ENCODE measurements at regions not wholly inside any gene's neighbourhood (a gene's known extent, or its start where the extent isn't known, plus 50 kb on each side); places are given as distances from the start of the nearest gene placed in this dataset.

GRCh38 chr2:137829251-137829650 is 135.0 kb upstream of the HNMT start:
- intact Hi-C loops (cut with DNase I) = no loop called here
- no peak for DNase-seq (ENCODE audit: extremely low spot score in 2 of 2)
- TF ChIP-seq CTCF (IDR thresholded peaks at IDR 0.05) (no peak), POLR2A (IDR thresholded peaks at IDR 0.05) (no peak)
- Histone ChIP-seq H3K9me3 (no peaks in the 10 kb centered on the region), H3K36me3 (no peaks in the 10 kb centered on the region), H3K4me1 (no peaks in the 10 kb centered on the region), H3K27ac (no peak overlapping the region), H3K4me3 (no peak overlapping the region), H3K27me3 (no peaks in the 10 kb centered on the region)

DNA sequence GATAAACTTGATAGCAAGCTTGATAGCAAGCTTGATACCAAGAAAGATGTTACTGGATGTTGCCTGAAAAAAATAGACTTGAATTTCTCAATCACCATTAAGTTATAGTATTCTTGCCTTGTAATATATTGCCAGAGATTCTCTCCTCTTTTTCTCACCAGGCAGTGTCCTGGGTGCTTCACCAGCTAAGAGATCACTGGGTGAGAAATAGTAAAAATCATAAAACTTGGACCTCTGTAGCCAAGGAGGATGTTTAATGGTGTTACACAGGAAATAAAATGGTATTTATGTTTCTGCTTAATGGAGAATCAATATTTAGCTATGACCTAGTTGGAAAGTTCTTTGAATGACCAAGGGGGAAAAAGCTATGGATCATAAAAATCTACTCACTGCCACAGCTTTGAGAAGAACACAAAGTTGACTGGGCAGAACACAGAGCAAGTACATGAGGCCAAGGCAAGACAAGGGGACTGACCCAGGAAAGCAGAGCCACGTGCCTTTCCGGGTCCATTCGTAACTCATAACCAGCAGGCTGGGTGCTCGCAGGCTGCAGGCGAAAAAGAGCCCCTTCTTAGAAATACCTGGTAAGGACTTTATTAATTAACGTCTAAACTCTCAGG is 129.4 kb upstream of the HNMT start:
- DNase-seq (ENCODE audit: extremely low spot score in 2 of 2) = no peak
- Histone ChIP-seq H3K4me3 (no peak overlapping the region), H3K27ac (no peak overlapping the region), H3K36me3 (no peaks in the 10 kb centered on the region), H3K27me3 (no peaks in the 10 kb centered on the region), H3K4me1 (no peaks in the 10 kb centered on the region), H3K9me3 (no peaks in the 10 kb centered on the region)
- intact Hi-C loops (cut with DNase I) = no loop called here
- TF ChIP-seq POLR2AphosphoS5 (IDR thresholded peaks at IDR 0.05; ENCODE audit: insufficient read depth in 1 of 2, low read depth in 1 of 2) (no peak), POLR2A (IDR thresholded peaks at IDR 0.05) (no peak), CTCF (IDR thresholded peaks at IDR 0.05) (no peak)

- no peak for DNase-seq (ENCODE audit: extremely low spot score in 2 of 2)
- Histone ChIP-seq H3K4me3 (no peak overlapping the region), H3K36me3 (no peaks in the 10 kb centered on the region), H3K27ac (no peak overlapping the region), H3K27me3 (no peaks in the 10 kb centered on the region), H3K9me3 (no peaks in the 10 kb centered on the region), H3K4me1 (no peaks in the 10 kb centered on the region)
- TF ChIP-seq POLR2A (IDR thresholded peaks at IDR 0.05) (no peak), POLR2AphosphoS5 (IDR thresholded peaks at IDR 0.05; ENCODE audit: insufficient read depth in 1 of 2, low read depth in 1 of 2) (no peak), CTCF (IDR thresholded peaks at IDR 0.05) (no peak)
- intact Hi-C loops (cut with DNase I) = no loop called here
These were observed 127.6 kb upstream of the HNMT start for GRCh38 chr2:137836671-137837070.

GRCh38 chr2:137837830-137838229 is 126.4 kb upstream of the HNMT start:
- DNase-seq (ENCODE audit: extremely low spot score in 2 of 2) = no peak
- H3K4me1 ChIP-seq = no peaks in the 10 kb centered on the region
- TF ChIP-seq POLR2AphosphoS5 (IDR thresholded peaks at IDR 0.05; ENCODE audit: insufficient read depth in 1 of 2, low read depth in 1 of 2) (no peak), CTCF (IDR thresholded peaks at IDR 0.05) (no peak), POLR2A (IDR thresholded peaks at IDR 0.05) (no peak)
- no peak overlapping the region for H3K4me3 ChIP-seq
- no peaks in the 10 kb centered on the region for H3K36me3 ChIP-seq
- H3K27me3 ChIP-seq = no peaks in the 10 kb centered on the region
- intact Hi-C loops (cut with DNase I) = no loop called here
- H3K27ac ChIP-seq = no peak overlapping the region
- no peaks in the 10 kb centered on the region for H3K9me3 ChIP-seq

- Histone ChIP-seq H3K9me3 (no peaks in the 10 kb centered on the region), H3K4me3 (no peak overlapping the region), H3K27me3 (no peaks in the 10 kb centered on the region), H3K27ac (no peak overlapping the region), H3K4me1 (no peaks in the 10 kb centered on the region), H3K36me3 (no peaks in the 10 kb centered on the region)
- no peak for DNase-seq (ENCODE audit: extremely low spot score in 2 of 2)
- peak; percentile 37 to 49 (median 43) for TF ChIP-seq CTCF (IDR thresholded peaks at IDR 0.05)
- TF ChIP-seq POLR2AphosphoS5 (IDR thresholded peaks at IDR 0.05; ENCODE audit: insufficient read depth in 1 of 2, low read depth in 1 of 2) = no peak
- intact Hi-C loops (cut with DNase I) = no loop called here
These were observed 125.8 kb upstream of the HNMT start for GRCh38 chr2:137838255-137839092.
